ENCODE measurements at regions not wholly inside any gene's neighbourhood (a gene's known extent, or its start where the extent isn't known, plus 50 kb on each side); places are given as distances from the start of the nearest gene placed in this dataset.

GRCh38 chr9:26220367-26220766 is 542.1 kb upstream of the TUSC1 start:
- no peak overlapping the region for H2AFZ ChIP-seq (ENCODE audit: low read length)
- DNase-seq (ENCODE audit: low read depth in 1 of 2, low spot score in 2 of 2) (no peak), FAIRE-seq (no peak)
- H3K79me2 ChIP-seq (ENCODE audit: control insufficient read depth in 1 of 2, insufficient read depth in 2 of 2, low read length in 2 of 2) = no peaks in the 10 kb centered on the region
- H3K4me1 ChIP-seq (replicated peaks in 1 of 4; ENCODE audit: control insufficient read depth in 3 of 4, insufficient read depth in 4 of 4, low read length in 3 of 4) = no peaks in the 10 kb centered on the region
- H4K20me1 ChIP-seq (replicated peaks in 1 of 2; ENCODE audit: control insufficient read depth in 1 of 2, insufficient read depth in 2 of 2, low read length in 2 of 2) = no peaks in the 10 kb centered on the region
- no peak overlapping the region for H3K23ac ChIP-seq (ENCODE audit: insufficient read length)
- no peak overlapping the region for H2BK20ac ChIP-seq (ENCODE audit: low read length)
- no peak overlapping the region for H4K91ac ChIP-seq (replicated peaks; ENCODE audit: insufficient read length, low read length)
- no peak overlapping the region for H3K14ac ChIP-seq (ENCODE audit: insufficient read length)
- no peak overlapping the region for H3K4me2 ChIP-seq (ENCODE audit: insufficient read depth in 1 of 2, low read depth in 2 of 2, low read length in 2 of 2)
- H4K8ac ChIP-seq (ENCODE audit: extremely low read depth, insufficient read depth, low read length) = no peak overlapping the region
- H3K27me3 ChIP-seq (replicated peaks in 1 of 4; ENCODE audit: control insufficient read depth in 3 of 4, extremely low read depth in 1 of 4, insufficient read depth in 3 of 4, low read length in 3 of 4) = no peaks in the 10 kb centered on the region
- no peak overlapping the region for H3K18ac ChIP-seq (ENCODE audit: extremely low read depth, low read length)
- no peak overlapping the region for H2BK12ac ChIP-seq (ENCODE audit: low read depth, low read length)
- no peak overlapping the region for H3K4me3 ChIP-seq (ENCODE audit: extremely low read depth in 1 of 4, insufficient read depth in 2 of 4, low read depth in 3 of 4, low read length in 4 of 4)
- H2BK15ac ChIP-seq (ENCODE audit: low read length) = no peak overlapping the region
- H3K9me3 ChIP-seq (ENCODE audit: insufficient read depth in 2 of 2, low read depth in 1 of 2, low read length in 1 of 2) = peaks cover 0 to 6% of the 10 kb centered on the region in 2 experiments; a peak in 2 of 4 replicates
- no peak overlapping the region for H3K56ac ChIP-seq (replicated peaks; ENCODE audit: insufficient read length, low read depth, low read length)
- H3K4ac ChIP-seq (replicated peaks; ENCODE audit: insufficient read length, low read depth, low read length) = no peak overlapping the region
- no peaks in the 10 kb centered on the region for H3K79me1 ChIP-seq (ENCODE audit: low read depth, low read length)
- H3K36me3 ChIP-seq (ENCODE audit: control insufficient read depth in 2 of 4, insufficient read depth in 4 of 4, low read length in 3 of 4) = 0 out of 8 replicates have a peak, but pooled peaks cover 0 to 3% (median 0%) of the 10 kb centered on the region in 4 experiments
- H3K9ac ChIP-seq (replicated peaks in 1 of 4; ENCODE audit: extremely low read depth in 1 of 4, low read depth in 3 of 4, low read length in 3 of 4) = no peak overlapping the region
- no peak overlapping the region for H2BK5ac ChIP-seq (ENCODE audit: low read depth, low read length)
- no peaks in the 10 kb centered on the region for H3K23me2 ChIP-seq (ENCODE audit: low read depth, low read length)
- POLR2A ChIA-PET (ENCODE audit: partially characterized antibody) = no interaction called here
- no peak overlapping the region for H4K5ac ChIP-seq (ENCODE audit: insufficient read length, low read depth, low read length)
- H2AK5ac ChIP-seq (ENCODE audit: low read depth, low read length) = no peak overlapping the region
- no peak overlapping the region for H2BK120ac ChIP-seq (replicated peaks; ENCODE audit: low read depth, low read length)
- CTCF ChIA-PET (ENCODE audit: partially characterized antibody) = interaction anchor here (0.6 to 1.3 kb wide), 4 partner anchors 11 to 1703 kb away, joined by 3 to 4 read pairs (median 4); no protein-coding TSS in a partner anchor
- no peak overlapping the region for H3K27ac ChIP-seq (ENCODE audit: low read depth, low read length)
- TF ChIP-seq NRF1 (IDR thresholded peaks at IDR 0.05; ENCODE audit: low read depth, low read length) = no peak
- TF ChIP-seq, protein P1, sequence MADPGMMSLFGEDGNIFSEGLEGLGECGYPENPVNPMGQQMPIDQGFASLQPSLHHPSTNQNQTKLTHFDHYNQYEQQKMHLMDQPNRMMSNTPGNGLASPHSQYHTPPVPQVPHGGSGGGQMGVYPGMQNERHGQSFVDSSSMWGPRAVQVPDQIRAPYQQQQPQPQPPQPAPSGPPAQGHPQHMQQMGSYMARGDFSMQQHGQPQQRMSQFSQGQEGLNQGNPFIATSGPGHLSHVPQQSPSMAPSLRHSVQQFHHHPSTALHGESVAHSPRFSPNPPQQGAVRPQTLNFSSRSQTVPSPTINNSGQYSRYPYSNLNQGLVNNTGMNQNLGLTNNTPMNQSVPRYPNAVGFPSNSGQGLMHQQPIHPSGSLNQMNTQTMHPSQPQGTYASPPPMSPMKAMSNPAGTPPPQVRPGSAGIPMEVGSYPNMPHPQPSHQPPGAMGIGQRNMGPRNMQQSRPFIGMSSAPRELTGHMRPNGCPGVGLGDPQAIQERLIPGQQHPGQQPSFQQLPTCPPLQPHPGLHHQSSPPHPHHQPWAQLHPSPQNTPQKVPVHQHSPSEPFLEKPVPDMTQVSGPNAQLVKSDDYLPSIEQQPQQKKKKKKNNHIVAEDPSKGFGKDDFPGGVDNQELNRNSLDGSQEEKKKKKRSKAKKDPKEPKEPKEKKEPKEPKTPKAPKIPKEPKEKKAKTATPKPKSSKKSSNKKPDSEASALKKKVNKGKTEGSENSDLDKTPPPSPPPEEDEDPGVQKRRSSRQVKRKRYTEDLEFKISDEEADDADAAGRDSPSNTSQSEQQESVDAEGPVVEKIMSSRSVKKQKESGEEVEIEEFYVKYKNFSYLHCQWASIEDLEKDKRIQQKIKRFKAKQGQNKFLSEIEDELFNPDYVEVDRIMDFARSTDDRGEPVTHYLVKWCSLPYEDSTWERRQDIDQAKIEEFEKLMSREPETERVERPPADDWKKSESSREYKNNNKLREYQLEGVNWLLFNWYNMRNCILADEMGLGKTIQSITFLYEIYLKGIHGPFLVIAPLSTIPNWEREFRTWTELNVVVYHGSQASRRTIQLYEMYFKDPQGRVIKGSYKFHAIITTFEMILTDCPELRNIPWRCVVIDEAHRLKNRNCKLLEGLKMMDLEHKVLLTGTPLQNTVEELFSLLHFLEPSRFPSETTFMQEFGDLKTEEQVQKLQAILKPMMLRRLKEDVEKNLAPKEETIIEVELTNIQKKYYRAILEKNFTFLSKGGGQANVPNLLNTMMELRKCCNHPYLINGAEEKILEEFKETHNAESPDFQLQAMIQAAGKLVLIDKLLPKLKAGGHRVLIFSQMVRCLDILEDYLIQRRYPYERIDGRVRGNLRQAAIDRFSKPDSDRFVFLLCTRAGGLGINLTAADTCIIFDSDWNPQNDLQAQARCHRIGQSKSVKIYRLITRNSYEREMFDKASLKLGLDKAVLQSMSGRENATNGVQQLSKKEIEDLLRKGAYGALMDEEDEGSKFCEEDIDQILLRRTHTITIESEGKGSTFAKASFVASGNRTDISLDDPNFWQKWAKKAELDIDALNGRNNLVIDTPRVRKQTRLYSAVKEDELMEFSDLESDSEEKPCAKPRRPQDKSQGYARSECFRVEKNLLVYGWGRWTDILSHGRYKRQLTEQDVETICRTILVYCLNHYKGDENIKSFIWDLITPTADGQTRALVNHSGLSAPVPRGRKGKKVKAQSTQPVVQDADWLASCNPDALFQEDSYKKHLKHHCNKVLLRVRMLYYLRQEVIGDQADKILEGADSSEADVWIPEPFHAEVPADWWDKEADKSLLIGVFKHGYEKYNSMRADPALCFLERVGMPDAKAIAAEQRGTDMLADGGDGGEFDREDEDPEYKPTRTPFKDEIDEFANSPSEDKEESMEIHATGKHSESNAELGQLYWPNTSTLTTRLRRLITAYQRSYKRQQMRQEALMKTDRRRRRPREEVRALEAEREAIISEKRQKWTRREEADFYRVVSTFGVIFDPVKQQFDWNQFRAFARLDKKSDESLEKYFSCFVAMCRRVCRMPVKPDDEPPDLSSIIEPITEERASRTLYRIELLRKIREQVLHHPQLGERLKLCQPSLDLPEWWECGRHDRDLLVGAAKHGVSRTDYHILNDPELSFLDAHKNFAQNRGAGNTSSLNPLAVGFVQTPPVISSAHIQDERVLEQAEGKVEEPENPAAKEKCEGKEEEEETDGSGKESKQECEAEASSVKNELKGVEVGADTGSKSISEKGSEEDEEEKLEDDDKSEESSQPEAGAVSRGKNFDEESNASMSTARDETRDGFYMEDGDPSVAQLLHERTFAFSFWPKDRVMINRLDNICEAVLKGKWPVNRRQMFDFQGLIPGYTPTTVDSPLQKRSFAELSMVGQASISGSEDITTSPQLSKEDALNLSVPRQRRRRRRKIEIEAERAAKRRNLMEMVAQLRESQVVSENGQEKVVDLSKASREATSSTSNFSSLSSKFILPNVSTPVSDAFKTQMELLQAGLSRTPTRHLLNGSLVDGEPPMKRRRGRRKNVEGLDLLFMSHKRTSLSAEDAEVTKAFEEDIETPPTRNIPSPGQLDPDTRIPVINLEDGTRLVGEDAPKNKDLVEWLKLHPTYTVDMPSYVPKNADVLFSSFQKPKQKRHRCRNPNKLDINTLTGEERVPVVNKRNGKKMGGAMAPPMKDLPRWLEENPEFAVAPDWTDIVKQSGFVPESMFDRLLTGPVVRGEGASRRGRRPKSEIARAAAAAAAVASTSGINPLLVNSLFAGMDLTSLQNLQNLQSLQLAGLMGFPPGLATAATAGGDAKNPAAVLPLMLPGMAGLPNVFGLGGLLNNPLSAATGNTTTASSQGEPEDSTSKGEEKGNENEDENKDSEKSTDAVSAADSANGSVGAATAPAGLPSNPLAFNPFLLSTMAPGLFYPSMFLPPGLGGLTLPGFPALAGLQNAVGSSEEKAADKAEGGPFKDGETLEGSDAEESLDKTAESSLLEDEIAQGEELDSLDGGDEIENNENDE (IDR thresholded peaks at IDR 0.05; ENCODE audit: insufficient replicate concordance, low read length) = no peak
